LoVo (cell line): ENCODE measurements at regions not wholly inside any gene's neighbourhood (a gene's known extent, or its start where the extent isn't known, plus 50 kb on each side); places are given as distances from the start of the nearest gene placed in this dataset.

Source experiments
- DNase-seq: peaks from one replicate; pipeline ENCODE4 v3.0.0-alpha.2; 2016; ENCODE audit warnings: low spot score

DNA sequence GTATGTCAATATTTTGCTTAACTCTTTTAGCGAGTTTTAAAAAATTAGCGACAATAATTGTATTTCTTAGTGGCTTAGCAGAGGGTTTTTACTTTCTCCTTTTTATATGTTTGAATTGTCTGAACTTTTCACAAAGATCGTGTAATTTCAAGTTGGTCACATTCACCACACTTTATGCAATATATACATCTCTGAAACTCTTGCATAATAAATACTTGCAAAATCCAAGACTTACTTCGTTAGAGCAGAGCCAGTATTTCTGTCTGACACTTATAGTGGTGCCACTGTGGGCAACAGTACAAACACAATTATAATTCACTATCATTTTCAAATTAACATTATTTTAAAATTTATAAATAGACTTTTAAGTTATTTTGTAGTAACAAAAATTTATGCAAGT lies 62.0 kb downstream of the SUCNR1 start:
- no peak for DNase-seq

DNA sequence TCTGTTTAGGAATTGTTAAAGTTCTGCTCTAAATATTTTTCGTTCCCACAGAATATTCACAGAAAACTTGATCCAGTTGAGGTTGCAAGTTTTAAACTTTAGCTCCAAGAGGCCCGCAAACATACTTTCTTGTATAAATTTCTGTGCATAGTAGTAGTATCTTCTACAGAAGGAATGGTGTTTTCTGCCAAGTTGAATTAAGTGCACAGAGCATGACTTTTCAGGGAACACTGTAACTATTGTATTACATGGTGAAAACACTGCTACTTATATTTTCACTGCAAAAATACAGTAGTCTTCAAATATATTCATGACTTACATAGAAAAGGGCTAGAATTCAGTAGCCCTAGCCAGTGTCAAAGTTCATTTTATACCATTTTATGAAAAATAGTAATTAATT lies 67.0 kb downstream of the SUCNR1 start:
- DNase-seq = no peak

DNA sequence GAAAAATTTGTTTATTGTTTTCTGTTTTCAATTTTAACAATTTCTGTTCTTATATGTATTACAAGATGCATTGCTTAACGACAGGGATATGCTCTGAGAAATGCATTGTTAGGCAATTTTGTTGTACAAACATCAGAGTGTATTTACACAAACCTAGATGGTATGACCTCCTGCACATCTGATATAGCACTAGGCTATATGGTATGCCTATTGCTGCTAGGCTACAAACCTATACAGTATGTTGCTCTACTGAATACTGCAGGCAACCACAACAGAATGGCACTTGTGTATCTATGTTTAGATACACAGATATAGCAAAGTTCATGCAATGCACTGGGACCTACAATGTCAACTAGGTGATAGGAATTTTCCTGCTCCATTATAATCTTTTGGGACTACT lies 70.1 kb downstream of the SUCNR1 start:
- DNase-seq = no peak

DNA sequence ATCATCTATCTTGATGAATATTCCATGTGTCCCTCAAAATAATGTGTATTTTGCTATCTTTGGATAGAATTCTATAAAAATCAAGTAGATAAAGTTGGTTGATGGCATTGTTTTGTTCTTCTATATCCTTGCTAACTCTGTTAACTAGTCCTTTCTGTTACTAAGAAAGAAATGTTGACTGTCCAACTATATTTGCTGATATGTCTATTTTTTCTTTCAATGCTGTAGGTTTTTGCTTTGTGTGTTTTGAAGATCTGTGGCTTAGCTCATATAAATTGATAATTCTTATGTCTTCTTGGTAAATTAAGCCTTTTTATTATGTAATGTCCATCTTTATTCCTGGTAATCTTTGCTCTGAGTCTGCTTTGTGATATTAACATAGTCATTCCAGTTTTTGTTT lies 70.9 kb downstream of the SUCNR1 start:
- no peak for DNase-seq

DNA sequence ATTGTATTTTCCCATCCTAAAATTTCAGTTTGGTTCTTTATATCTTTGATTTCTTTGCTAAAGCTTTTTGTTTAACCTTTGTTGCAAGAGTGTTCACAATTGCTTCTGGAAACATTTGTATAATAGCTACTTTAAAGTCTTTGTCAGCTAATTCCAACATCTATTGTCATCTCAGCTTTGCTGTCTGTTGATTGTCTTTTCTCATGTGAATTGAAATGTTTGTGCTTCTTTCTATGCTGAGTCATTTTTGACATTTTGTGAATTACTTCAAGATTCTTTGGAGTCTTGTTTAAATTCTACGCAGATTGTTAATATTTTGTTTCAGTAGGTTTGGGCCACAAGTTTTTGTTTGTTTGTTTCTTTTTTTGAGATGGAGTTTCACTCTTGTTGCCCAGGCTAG lies 73.2 kb downstream of the SUCNR1 start:
- no peak for DNase-seq

DNA sequence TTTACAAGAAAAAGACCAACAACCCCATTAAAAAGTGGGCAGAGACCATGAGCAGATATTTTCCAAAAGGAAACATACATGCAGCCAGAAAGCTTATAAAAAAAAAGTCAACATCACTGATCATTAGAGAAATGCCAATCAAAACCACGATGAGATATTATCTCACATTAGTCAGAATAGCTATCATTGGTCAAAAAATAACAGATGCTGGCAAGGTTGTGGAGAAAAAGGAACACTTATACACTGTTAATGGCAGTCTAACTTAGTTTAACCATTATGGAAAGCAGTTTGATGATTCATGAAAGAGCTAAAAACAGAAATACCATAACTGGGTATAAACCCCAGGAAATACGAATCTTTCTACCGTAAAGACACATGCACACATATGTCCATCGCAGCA lies 76.3 kb downstream of the SUCNR1 start:
- DNase-seq = no peak

DNA sequence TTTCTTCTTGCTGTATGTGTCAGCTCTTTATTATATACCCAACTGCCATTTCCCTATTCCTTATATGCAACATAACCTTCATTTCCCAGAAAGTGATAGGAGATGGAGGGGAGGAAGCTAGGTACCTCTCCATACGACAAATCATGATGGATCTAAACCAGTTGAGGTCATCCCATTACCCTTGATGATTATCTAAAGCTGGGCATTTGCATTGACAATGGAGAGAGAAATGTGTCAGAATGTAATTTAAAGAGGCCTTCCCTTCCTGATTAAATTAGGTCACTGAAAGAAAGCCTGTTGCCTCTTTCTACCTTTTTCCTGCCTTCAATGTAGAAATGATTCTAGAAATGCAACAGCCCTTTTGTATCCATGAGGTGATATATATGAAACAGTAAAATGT lies 81.9 kb downstream of the SUCNR1 start:
- no peak for DNase-seq

DNA sequence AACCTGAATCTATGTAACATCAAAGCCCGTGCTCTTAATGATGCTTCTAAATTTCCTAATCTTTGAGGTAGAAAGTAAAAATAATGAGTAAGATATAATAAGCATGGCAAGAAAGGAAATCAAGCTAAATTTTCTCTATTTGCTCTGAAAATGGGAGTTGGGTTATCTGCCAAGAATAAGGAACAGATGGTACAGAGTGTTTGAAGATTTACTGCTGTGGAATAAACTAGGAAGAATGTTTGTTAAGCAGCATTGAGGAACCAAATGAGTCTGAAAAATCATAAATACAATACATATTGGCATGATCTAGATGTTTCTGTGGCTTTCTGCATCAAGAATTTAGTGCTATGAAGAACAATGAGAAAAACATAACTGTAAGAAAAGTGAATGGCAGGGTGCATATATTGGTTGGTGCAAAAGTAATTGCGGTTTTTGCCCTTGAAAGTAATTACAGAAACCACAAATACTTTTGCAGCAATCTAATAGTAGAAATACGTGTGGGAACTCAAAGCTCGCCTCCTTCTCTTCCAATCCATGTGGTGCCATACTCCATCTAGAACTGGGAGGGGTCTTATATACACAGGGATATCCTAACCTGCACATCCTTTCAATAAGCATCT lies 87.6 kb downstream of the SUCNR1 start:
- DNase-seq = no peak

DNA sequence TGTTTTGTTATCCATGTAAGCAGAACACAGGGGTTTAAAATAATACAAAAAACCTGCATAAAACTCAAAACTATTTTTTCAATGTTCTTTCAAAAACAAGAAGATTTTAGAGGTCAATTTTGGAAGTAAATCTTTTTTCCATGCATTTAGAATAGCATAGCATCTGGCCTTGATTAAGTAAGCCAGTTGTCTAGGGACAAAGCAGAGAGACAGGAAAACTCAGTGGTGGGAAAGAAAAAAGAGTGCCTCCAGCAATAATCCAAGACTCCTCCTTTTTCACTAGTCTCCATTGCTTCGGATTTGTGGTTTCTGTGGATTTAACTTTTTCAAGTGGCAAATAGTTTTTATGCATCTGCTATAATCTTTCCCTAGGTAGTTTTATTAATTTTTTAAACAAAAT lies 88.9 kb downstream of the SUCNR1 start:
- DNase-seq = no peak

DNA sequence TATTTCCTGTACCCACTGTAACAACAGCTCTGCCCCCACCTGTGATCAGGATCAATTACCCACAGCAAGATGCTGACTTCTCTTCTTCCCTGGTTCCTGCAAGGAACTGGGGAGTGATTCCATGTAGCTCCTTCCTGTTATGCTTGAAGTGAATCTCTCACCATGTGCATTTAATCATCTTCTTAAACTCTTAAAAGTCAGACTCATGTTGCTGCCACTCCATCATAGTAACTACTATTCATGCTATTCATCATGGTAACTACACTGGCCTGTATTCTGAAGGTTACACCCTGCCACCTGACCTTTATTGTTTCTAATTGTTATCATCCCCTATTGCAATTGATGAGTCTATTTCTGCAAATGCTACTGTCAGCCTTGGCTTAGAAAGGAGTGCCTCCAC lies 89.5 kb downstream of the SUCNR1 start:
- no peak for DNase-seq

DNA sequence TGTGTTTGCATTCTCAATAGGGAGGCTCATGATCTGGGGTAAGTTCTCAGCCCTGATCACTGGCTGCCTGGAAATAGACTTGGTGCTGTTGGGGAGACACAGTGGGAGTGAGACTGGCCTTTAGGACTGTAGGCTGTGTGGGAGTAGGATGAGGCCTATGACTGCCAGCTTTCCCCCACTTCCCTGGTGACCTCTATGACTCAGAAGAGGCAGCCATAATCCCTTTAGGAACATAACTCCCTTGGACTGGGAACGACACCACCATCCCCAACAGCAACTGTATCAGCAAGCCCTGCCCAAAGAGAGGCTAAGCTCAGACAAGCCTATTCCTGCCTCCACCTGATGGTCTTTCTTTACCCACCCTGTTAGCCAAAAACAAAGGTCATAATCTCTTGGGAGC lies 91.3 kb downstream of the SUCNR1 start:
- DNase-seq = no peak

DNA sequence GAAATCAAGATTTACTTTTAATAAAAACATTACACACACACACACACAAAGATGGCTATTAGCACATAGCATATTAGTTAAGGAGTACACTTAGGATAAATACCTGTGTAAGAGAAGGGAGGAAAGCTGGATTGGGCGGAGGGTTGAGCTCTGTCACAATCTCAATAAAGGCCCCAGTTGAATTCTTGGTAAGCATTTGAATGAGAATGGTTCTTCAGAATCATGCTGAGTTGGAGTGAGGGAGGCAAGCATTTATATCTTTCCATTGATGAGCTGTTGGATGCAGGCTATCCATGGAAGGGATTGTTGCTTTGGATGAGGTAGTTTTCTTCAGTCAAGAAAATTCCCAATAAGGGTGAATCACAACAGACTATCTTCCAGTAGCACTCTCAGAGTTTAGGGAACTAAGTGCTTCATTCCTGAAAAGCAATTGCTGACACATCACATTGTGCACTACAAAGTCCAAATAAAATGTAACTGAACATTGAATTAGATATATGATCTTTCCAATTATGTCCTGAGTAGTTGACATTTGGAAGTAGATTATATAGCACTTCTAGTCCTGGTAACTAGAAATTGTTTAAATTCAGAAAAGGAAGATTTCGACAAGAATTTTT lies 95.7 kb downstream of the SUCNR1 start:
- no peak for DNase-seq

DNA sequence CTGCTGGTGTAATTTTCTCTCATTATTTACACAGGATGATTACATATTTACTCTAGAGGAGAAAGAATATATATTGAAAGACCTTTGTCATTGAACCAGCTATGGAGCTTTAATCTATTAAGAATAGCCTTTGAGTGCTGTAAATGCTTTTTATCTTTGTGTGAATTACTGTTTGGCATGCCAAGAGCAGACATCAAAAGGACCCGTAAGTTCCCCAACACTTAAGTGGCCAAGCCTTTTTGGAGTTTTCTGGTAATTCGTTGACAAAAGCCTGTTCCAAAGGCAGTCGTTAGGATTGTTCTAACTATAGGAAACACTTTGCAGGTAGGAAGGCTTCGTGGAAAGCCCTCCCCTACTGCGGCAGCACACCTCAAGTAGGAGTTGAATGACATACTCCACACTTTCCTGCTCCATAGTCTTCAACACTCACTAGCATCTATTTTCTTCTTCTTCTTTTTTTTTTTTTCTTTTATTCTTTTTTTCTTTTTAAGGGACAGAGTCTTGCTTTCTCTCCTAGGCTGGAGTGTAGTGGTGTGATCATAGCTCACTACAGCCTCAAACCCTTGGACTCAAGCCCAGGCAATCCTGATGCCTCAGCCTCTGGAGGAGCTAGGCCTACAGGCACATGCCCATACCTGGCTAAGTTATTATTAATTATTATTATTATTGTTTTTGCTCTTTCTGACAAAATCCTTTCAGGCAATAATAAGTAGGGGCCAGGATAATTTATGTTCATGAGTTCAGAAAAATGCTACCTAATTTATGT lies 98.6 kb downstream of the SUCNR1 start:
- peak; percentile 77 for DNase-seq

DNA sequence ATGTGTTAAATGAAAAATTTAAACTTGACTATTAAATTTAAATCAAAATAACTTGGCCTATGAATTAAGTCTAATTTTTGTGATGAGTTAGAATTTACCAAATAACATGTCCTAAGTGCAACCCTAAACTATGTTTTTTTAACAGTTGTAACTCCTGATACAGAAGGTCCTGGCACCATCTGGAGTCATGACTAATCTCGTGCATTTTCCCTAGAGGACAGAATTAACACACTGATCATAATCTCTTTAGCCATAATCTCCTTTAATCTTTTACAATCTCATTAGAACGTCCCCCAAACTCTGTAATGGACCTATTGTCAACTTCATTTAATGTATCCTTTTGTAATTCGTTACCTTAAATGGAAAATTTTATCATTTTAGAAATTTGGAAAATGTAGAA lies 100.6 kb downstream of the SUCNR1 start:
- DNase-seq = no peak

DNA sequence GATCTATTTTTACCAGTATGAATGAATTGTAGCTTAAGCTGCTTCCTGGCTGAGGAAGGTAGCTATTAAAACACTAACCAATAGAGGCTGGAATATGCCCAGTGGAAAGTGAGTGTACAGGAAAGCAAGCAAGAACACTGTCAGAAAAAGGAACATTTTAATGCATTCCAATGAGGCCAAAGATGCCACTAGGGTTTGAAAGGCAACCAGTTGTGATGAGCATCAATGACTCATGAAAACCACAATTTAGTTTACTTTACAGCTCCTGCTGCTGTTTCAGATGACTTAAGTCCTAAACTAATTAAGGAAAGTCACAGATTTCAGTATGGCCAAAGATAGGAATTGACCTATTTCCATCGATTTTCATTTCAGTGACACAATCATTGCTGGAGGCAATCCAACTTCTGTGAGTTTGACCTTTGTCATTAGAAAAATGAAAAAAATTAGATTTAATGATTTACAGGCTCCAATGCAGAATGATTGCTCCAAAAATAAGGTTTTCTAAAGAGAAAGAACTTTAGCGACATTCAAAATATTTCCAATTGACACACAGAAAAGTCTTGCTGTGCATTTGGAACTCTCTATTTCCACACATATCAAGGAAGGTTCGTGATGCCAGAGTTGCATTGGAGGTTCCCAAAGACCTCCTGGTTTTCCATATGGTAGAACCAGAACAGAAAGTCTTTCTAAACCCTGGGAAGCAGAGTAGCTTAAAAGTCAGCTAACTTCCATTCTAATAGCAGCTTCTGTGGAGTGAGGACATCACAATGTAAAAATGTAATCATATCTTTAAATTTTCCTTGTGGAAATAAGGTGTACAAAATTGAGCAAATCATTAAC lies 103.0 kb downstream of the SUCNR1 start:
- DNase-seq = peak; percentile 77

DNA sequence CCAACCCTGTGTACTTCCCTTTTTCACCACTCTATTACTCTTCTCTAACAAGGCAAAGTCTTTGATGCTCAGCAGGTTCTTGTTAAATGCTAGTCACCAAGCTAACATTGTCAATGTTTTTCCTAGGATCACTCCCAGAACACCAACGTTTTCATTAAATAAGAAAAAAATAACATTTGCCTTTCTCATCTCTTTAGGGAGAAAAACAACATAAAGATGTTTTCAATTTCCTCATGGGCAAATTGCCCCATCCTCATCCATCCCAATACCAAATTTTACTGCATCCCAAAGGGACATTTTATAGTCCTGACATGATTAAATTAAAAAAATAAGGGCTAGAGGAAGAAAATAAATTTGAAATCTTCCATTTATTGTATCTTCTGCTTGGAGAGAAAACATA lies 106.5 kb downstream of the SUCNR1 start:
- DNase-seq = no peak

DNA sequence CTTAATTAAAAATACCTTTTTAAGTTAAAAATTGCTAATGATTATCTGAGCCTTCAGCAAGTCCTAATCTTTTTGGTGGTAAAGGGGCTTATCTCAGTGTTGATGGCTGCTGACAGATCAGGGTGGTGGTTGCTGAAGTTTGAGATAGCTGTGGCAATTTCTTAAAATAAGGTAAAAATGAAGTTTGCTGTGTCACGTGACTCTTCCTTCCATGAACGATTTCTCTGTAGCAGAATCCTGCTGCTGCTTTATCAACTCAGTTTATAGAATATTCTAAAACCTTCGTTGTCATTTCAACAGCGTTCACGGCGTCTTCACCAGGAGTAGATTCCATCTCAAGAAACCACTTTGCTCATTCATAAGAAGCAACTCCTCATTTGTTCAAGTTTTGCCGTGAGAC lies 110.1 kb downstream of the SUCNR1 start:
- DNase-seq = no peak

DNA sequence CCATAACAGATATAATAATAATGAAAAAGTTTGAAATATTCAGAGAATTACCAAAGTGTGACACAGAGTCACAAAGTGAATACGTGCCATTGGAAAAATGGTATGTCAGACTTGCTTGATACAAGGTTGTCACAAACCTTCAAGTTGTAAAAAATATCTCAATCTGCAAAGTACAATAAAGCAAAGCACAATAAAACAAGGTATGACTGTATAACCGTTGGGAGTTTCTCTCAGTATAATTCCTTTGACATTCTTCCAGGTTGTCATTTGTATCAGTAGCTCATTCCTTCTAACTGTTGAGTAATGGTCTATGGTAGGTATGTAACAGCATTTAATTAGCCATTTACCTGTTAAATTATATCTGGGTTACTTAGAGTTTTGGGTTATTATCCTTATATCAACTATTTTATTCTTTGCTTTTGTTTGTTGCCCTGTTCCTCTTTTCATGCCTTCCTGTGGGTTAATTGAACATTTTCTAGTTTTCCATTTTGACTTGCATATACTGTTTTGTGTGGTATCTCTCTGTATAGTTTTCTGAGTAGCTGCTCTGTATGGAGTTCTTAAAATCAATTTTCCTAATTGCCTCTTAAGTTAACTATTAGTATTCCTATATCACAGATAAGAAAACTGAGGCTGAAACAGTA lies 112.5 kb downstream of the SUCNR1 start:
- no peak for DNase-seq

DNA sequence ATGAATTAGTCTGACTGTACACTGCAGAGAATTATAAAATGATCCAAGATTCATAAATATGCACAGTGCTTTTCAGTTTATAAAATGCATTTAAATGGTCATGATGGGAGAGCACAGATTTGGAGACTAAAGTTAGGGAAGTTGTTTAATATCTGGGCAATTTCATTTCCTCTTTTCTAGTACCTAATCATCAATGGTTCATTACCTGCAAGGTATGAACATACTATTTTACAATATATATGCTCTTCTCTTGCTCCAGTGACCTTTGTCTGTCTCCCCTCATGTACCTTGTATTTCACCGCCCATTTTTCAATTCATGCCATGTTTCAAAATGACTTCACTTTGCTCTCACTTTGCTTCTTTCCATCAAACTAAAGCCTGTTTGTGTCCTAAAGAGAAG lies 114.5 kb downstream of the SUCNR1 start:
- no peak for DNase-seq

DNA sequence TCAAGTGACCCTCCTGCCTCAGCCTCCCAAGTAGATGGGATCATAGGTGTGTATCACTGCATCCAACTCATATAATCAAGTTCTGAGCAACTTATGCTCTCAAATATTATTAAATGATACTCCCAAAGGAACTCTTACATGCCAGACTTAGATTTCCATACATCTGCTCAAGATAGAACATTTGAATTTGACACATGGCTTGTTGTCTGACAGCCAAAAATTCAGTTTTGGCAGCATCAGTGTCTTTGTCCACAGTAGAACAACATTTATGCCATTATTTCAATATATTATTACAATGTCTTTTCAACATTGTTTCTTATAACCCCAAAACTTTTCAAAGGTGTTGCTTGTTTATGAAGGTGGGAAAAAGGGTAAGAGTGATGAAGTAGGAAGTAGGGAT lies 116.2 kb downstream of the SUCNR1 start:
- no peak for DNase-seq

DNA sequence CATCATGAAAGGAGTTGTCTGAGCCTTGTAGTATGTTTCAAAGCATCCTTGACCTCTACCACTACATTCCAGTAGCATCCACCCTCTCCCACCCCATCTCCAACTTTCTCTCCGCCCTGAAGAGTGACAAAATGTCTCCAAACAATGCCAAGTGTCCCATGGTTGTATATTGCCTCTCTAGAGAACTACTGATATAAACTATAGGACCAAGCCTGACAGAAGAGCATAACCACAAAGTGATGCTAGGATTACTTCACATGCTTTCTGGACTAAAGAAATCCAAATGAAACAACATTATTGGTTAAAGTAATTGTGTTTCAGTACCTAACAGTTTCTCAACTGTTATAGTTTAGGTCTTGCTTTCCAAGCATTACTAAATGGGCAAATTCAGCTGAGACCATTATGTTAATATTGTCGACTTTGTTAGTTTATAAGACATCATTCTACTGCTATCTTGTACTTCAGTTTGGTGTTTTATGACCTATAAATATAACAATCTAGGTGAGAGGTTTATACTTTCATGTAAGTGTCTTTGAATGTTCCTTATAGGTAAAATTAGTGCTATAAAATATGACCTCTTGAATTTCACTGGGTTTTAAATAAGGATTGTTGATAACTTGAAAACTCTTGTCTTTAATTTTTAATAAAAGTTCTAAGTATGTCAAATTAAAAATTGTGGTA lies 117.4 kb downstream of the SUCNR1 start:
- no peak for DNase-seq
